Small intestine (tissue), 7 donors: ENCODE measurements at regions not wholly inside any gene's neighbourhood (a gene's known extent, or its start where the extent isn't known, plus 50 kb on each side); places are given as distances from the start of the nearest gene placed in this dataset.

Experiments used
- DNase-seq, 2 donors: peaks; one replicate each; pipeline versions ENCODE4 v3.0.0 to v3.0.0-alpha.2; 2013
- FAIRE-seq: peaks from 2 replicates; lab custom pipeline; 2012; peaks lifted over from hg19 to GRCh38; lab: Jason Lieb, UNC
- H3K27ac ChIP-seq, 3 donors: one replicate each; pipeline ENCODE4 v1.5.1; 2013; ENCODE audit warnings: low read length in 2 of 3, mild to moderate bottlenecking in 2 of 3, control low read depth in 1 of 3, inconsistent platforms in 1 of 3, low read depth in 1 of 3, moderate library complexity in 1 of 3
- H3K27me3 ChIP-seq, 3 donors: one replicate each; pipeline ENCODE4 v1.6.1; 2013; ENCODE audit warnings: low read length in 3 of 3, inconsistent platforms in 1 of 3; ENCODE audit not compliant: control insufficient read depth in 3 of 3, insufficient read depth in 3 of 3
- H3K36me3 ChIP-seq, 3 donors: one replicate each; pipeline ENCODE4 v1.6.1; 2013; ENCODE audit warnings: low read length in 3 of 3, inconsistent platforms in 1 of 3, low read depth in 1 of 3, mild to moderate bottlenecking in 1 of 3, moderate library complexity in 1 of 3; ENCODE audit not compliant: control insufficient read depth in 3 of 3, insufficient read depth in 2 of 3
- H3K4me1 ChIP-seq, 3 donors: one replicate each; pipeline ENCODE4 v1.6.1; 2013; ENCODE audit warnings: low read length in 2 of 3, inconsistent platforms in 1 of 3, low read depth in 1 of 3, mild to moderate bottlenecking in 1 of 3, moderate library complexity in 1 of 3; ENCODE audit not compliant: control insufficient read depth in 3 of 3, insufficient read depth in 2 of 3
- H3K4me3 ChIP-seq, 3 donors: one replicate each; pipeline ENCODE4 v1.5.1; 2013; ENCODE audit warnings: low read length in 3 of 3, control low read depth in 1 of 3, inconsistent platforms in 1 of 3, low read depth in 1 of 3, mild to moderate bottlenecking in 1 of 3, moderate library complexity in 1 of 3
- H3K9me3 ChIP-seq, 2 donors: one replicate each; pipeline ENCODE4 v1.6.1; 2013; ENCODE audit warnings: low read depth in 1 of 2, low read length in 1 of 2; ENCODE audit not compliant: control insufficient read depth in 2 of 2, insufficient read depth in 1 of 2
- WGBS, 3 donors: extraction: QIAGEN DNeasy Blood & Tissue Kit; methylation state at CpG; one replicate each; pipeline ENCODE4 v1.1.7; 2013; 5-methylcytosine and 5-hydroxymethylcytosine counted together
- donor health status: healthy with polysubstance abuse.
- donor health status: control.
- donor health status: control.
- donor health status: Bipolar disorder and iron deficiency.
- donor health status: healthy.

DNA sequence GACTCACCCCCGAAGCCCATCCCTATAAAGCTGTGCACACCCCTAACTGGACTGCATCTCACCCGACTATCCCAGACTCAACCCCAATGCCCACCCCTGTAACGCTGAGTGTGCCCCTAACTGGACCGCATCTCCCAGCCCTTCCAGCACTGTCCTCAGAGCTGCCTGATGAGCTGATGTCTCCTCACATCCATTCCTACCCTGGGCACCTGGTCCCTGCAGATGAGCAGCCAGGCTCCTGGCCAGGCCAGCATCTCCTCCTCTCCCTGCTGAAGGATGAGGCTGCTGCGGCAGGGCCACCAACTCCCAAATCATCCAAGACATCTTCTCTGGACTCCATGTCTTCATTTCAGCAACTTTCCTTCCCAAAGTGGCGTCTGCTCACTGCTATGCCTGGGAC, 332.1 kb downstream of the CTTN start:
- peaks cover 0 to 8% (median 0%) of the 10 kb centered on the region in 3 donors for H3K36me3 ChIP-seq
- H3K4me1 ChIP-seq: no peaks in the 10 kb centered on the region
- H3K27ac ChIP-seq: no peak overlapping the region
- WGBS, 3 donors: 73 to 83% (median 75%) methylated on average over 6 of the region's 6 CpGs
- H3K27me3 ChIP-seq: no peaks in the 10 kb centered on the region
- no peak for DNase-seq
- H3K4me3 ChIP-seq: no peak overlapping the region
- no peak for FAIRE-seq
- peaks cover 0 to 5% of the 10 kb centered on the region in 2 donors for H3K9me3 ChIP-seq

DNA sequence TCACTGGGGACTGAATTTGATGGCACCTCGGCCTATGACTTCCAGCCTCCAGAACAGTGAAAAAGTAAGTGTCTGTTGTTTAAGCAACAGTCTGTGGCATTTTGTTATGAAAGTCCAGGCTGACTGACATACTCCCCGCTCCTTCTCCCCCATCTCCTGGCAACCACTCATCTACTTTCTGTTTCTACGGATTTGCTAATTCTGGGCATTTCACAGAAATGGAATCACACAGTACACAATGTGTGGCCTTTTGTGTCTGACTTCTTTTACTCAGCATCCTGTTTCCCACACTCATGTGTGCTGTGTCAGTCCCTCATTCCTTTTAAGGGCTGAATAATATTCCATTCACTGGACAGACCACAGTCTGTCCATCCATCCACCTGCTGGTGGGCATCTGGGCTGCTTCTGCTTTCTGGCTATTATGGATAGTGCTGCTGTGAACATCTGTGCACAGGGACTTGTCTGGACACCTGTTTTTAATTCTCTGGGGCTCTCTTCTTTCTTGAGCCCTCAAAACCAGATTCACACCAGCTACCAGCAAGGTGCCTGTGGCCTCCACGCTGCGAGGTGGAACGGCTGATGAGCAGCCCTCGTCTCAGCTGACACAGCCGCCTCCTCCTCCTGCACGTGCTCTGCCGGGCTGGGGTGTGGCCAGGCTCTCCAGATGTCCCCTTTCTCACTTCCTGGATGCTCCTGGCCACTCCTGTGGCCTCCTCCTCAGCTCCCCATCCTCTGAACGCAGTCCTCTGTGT, 333.1 kb downstream of the CTTN start:
- FAIRE-seq (no peak), DNase-seq (no peak)
- WGBS, 3 donors: 69 to 84% (median 77%) methylated on average over 11 of the region's 11 CpGs
- H3K9me3 ChIP-seq: peaks cover 0 to 5% of the 10 kb centered on the region in 2 donors
- no peaks in the 10 kb centered on the region for H3K27me3 ChIP-seq
- no peak overlapping the region for H3K27ac ChIP-seq
- H3K4me1 ChIP-seq: no peaks in the 10 kb centered on the region
- peaks cover 0 to 10% (median 0%) of the 10 kb centered on the region in 3 donors for H3K36me3 ChIP-seq
- H3K4me3 ChIP-seq: no peak overlapping the region

- no peaks in the 10 kb centered on the region for H3K27me3 ChIP-seq
Observed at GRCh38 chr11:70732023-70732880, 333.9 kb downstream of the CTTN start.

DNA sequence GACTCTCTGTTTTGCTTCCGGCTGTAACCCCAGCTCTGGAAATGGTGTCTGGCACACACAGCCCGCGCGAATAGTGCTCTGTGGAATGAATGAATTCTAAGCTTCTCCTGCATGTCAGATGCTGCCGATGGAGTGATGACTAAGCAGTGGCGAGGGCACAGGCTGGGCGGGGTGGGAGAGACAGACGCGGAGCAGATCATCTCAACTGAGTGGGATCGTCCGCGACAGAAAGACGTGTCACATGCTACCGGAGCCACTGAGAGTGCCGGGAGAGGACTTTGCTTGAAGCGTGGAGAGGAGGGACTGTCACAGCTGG, 334.5 kb downstream of the CTTN start:
- Histone ChIP-seq H3K9me3 (peaks cover 0 to 5% of the 10 kb centered on the region in 2 donors), H3K4me1 (no peaks in the 10 kb centered on the region), H3K4me3 (no peak overlapping the region), H3K27me3 (no peaks in the 10 kb centered on the region), H3K36me3 (peaks cover 0 to 10% (median 0%) of the 10 kb centered on the region in 3 donors), H3K27ac (no peak overlapping the region)
- FAIRE-seq: no peak
- WGBS, 3 donors: 89 to 96% (median 90%) methylated on average over 16 of the region's 16 CpGs
- no peak for DNase-seq

More at GRCh38 chr11:70732023-70732880, 333.9 kb downstream of the CTTN start:
- no peak for DNase-seq
- 88 to 92% (median 89%) methylated on average over 14 of the region's 14 CpGs for whole genome bisulfite sequencing, 3 donors
- Histone ChIP-seq H3K36me3 (peaks cover 0 to 10% (median 0%) of the 10 kb centered on the region in 3 donors), H3K4me1 (no peaks in the 10 kb centered on the region), H3K9me3 (peaks cover 0 to 5% of the 10 kb centered on the region in 2 donors), H3K4me3 (no peak overlapping the region), H3K27ac (no peak overlapping the region)
- FAIRE-seq: no peak

DNA sequence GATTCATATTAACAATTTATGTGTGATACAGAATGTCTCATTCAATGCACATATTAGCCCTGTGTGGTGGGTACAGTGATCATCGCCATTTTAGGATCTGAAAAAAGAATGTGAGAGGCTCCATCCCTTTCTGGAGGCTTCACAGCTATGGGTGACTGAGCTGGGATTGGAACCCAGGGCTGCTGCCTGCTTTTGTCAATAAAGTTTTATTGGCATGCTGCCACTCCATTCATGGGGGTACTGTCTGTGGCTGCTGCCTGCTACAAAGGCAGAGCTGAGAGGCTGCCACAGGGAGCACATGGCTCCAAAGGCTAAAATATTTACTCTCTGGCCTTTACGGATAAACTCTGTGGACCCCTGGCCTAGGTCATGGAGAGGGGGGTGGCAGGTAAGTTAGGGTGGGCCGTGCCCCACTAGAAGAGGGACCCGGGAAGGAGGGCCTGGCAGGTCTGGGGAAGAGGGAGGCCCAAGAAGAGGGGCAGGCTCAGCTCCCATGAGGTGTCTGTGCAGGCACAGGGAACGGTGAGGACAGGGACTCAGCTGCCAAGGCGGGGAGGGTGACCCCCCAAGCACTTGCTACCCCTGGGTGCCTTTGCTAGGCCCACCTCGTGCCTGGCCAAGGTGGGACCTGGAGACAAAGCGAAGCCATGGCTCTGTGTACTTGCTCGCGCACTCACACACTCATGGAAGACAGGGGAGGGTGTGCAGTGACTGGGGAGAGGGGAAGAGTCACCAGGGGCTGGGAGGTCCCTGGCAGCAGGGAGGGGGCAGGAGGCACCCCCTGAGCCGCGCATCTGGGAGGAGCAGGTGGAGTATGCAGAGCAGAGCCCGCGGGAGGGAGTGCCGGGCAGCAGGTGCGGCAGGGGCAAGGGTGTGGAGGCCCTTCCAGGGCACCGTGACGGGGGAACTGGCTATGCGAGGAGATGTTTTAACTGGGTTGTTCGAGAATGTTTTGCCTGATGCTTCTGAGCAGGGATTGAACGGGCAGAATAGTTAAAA, 335.3 kb downstream of the CTTN start:
- no peak overlapping the region for H3K27ac ChIP-seq
- H3K27me3 ChIP-seq: no peaks in the 10 kb centered on the region
- H3K4me1 ChIP-seq: no peaks in the 10 kb centered on the region
- H3K9me3 ChIP-seq: peaks cover 0 to 5% of the 10 kb centered on the region in 2 donors
- FAIRE-seq (no peak), DNase-seq (no peak)
- H3K36me3 ChIP-seq: peaks cover 0 to 10% (median 0%) of the 10 kb centered on the region in 3 donors
- H3K4me3 ChIP-seq: no peak overlapping the region
- 76 to 85% (median 83%) methylated on average over 21 of the region's 21 CpGs for WGBS, 3 donors

DNA sequence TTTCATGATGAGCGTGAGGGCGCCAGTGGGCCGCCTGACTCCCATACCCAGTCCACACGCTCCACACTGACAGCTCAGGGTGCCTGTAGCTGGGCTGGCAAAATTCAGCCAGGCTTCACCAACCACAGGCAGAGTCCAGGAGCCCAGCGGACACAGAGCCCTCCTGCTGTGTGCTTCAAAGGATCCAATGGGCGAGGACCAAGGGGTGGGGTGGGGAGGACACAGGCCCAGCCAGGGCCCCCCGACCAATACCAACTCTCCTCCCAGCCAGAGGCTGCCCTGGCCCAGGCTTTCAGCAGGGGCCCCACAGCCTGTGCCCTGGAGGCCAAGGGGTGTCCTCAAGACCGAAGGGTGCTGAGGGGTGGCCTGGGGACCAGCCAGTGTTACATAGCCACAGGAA, 336.1 kb downstream of the CTTN start:
- no peak for DNase-seq
- FAIRE-seq: no peak
- Histone ChIP-seq H3K4me3 (no peak overlapping the region), H3K27ac (no peak overlapping the region), H3K27me3 (no peaks in the 10 kb centered on the region), H3K36me3 (peaks cover 0 to 12% (median 0%) of the 10 kb centered on the region in 3 donors), H3K9me3 (peaks cover 0 to 5% of the 10 kb centered on the region in 2 donors), H3K4me1 (no peaks in the 10 kb centered on the region)
- 86 to 90% (median 89%) methylated on average over 8 of the region's 8 CpGs for WGBS, 3 donors

- H3K9me3 ChIP-seq: peaks cover 0 to 5% of the 10 kb centered on the region in 2 donors
- FAIRE-seq (no peak), DNase-seq (no peak)
- no peak overlapping the region for H3K4me3 ChIP-seq
- H3K4me1 ChIP-seq: no peaks in the 10 kb centered on the region
- 90 to 95% (median 93%) methylated on average over 14 to 15 of the region's 15 CpGs for WGBS, 3 donors
- H3K27ac ChIP-seq: no peak overlapping the region
- H3K36me3 ChIP-seq: peaks cover 0 to 15% (median 0%) of the 10 kb centered on the region in 3 donors
- no peaks in the 10 kb centered on the region for H3K27me3 ChIP-seq
Observed at GRCh38 chr11:70734911-70735310, 336.6 kb downstream of the CTTN start.
